Fibroblast of villous mesenchyme (primary cell): ENCODE measurements at regions not wholly inside any gene's neighbourhood (a gene's known extent, or its start where the extent isn't known, plus 50 kb on each side); places are given as distances from the start of the nearest gene placed in this dataset.

Experiments used
- DNase-seq: peaks from one replicate; pipeline ENCODE4 v3.0.0-alpha.2; 2010; ENCODE audit warnings: low read depth
- H3K4me3 ChIP-seq: 2 replicates; pipeline ENCODE4 v1.5.1; 2011; ENCODE audit warnings: low read depth, mild to moderate bottlenecking, low read length
- TF ChIP-seq, protein P1 (sequence below): IDR thresholded peaks from 2 replicates; pipeline ENCODE4 v1.5.1; 2012; ENCODE audit warnings: low read depth, mild to moderate bottlenecking, low read length; ENCODE audit not compliant: insufficient read depth

DNA sequence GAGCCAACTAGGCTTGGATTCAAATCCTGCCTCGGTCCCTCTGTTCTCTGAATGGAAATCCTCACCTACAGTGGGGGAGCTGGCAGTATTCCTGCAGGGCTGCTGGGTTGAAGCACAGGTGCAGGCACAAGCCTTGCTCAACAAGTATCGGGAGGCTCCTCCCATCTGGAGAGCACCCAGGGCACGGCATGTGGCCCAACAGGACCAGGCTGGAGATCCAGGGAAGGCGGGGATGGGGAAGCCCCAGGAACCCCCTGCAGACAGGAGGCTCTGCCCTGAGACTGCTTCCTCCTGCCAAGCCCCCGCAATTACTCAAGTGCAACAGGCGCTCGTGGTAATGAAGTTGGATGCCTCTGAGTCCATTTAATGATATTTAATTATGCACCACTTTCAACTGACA is 128.0 kb upstream of the VSTM2B start:
- no peak overlapping the region for H3K4me3 ChIP-seq
- TF ChIP-seq, protein P1, sequence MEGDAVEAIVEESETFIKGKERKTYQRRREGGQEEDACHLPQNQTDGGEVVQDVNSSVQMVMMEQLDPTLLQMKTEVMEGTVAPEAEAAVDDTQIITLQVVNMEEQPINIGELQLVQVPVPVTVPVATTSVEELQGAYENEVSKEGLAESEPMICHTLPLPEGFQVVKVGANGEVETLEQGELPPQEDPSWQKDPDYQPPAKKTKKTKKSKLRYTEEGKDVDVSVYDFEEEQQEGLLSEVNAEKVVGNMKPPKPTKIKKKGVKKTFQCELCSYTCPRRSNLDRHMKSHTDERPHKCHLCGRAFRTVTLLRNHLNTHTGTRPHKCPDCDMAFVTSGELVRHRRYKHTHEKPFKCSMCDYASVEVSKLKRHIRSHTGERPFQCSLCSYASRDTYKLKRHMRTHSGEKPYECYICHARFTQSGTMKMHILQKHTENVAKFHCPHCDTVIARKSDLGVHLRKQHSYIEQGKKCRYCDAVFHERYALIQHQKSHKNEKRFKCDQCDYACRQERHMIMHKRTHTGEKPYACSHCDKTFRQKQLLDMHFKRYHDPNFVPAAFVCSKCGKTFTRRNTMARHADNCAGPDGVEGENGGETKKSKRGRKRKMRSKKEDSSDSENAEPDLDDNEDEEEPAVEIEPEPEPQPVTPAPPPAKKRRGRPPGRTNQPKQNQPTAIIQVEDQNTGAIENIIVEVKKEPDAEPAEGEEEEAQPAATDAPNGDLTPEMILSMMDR, result no peak
- DNase-seq, result no peak

DNA sequence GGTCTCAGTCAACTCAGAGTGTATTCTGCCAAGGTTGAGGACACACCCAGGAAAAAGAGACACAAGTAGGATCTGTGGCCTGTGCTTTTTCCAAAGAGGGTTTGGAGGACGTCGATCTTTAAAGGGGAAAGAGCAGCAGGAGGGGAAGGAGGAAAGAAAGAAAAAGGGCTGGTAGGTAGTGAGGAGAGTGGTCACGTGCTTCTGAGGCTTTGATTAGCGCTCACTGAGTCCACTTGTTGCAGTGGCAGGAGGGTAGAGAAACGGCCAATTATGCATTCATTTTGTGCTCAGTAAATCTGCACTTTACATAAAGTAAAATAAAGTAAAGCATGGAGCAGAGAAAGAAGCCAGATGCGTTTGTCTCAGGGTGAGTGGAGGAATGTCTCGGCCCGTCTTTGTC is 126.0 kb upstream of the VSTM2B start:
- DNase-seq, result no peak
- TF ChIP-seq, protein P1, result no peak

DNA sequence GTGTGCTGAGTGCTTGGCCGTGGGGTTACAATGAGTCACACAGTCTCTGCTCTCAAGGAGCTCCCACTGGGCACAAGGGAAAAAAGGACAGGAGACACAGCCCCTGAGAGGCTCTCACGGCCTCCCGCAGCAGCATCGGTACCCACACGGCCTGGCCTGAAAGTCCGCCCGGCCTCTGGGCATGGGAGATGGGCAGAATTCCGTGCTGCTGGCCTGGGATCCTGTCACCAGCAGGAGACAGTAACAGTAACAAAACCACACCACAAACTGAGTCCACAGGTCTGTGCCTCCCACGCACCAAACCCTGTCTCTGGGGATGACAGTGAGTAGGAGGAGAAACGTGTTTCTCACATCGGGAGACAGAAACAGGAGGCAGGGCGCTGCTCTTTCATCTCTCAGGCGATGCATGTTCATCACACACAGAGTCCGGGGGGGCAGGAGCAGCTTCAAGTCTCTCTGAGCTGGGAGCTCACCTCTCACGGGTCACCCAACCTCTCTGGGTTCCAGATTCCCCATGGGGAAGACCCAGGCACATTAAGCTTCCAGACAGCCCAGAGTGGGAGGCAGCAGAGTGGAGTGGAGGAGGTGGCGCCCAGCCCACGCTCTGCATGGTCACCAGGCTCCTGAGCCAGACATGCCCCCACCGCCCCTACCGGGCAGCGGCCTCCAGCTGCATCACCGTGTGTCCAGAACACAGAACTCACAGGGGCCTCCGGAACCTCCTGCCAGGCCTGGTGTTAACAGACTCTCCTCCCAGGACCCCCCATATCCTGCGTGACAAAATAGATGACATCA is 124.7 kb upstream of the VSTM2B start:
- no peak overlapping the region for H3K4me3 ChIP-seq
- no peak for DNase-seq
- TF ChIP-seq, protein P1, result no peak

More for the DNA sequence above, 126.0 kb upstream of the VSTM2B start:
- no peak overlapping the region for H3K4me3 ChIP-seq

DNA sequence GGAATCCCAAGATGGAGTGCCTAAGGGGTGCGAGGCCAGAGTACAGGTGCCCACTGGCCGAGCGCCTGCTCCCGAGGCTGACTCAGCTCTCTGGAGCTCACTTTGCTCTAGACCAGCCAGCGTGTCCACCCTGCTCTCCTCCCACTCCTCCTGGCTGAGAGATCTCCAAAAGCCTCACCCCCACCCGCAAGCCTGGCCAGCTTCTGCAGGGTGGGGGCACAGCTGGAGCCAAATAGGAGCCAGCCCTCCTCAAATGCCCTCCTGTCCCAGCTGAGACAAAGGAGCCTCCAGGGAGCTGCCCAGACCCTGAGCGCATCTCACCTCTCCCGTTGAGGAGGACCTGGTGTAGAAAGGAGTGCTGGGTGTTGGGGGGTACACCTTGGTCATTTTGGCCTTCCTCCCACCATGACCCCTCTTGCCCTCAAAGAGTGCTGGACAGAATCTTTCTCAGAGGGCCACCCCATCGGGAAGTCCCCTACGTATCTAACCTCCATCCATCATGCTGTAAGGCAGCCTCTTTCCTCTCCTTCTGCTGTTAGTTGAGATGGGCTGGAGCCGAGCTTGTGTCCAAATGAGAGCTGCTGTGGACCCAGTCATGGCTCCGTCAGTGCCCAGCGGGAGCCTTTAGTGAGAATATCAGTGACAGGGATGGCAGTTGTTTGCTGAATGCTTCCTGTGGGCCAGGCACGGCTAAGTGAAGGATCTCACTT is 123.9 kb upstream of the VSTM2B start:
- DNase-seq, result no peak
- TF ChIP-seq, protein P1, result no peak
- no peak overlapping the region for H3K4me3 ChIP-seq

DNA sequence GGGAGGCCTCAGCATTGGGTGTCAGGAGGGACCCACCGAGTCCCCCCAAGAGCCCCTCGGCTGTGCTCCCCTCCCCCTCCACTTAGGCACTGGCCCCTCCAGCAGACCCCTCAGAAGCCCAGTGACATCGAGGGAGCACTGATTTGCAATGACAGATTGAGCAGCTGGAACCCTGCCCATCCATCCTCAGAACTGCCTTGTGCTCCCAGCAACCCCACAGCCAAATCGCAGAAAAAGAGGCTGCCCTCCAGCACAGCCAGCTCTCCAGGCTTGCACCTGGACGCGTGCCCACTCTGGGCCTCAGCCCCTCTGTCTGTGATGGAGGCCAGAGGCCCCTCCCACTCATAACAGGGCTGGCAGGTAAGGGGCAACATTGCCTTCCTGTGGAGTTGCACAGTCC is 123.2 kb upstream of the VSTM2B start:
- no peak overlapping the region for H3K4me3 ChIP-seq
- TF ChIP-seq, protein P1, result no peak
- DNase-seq, result no peak

DNA sequence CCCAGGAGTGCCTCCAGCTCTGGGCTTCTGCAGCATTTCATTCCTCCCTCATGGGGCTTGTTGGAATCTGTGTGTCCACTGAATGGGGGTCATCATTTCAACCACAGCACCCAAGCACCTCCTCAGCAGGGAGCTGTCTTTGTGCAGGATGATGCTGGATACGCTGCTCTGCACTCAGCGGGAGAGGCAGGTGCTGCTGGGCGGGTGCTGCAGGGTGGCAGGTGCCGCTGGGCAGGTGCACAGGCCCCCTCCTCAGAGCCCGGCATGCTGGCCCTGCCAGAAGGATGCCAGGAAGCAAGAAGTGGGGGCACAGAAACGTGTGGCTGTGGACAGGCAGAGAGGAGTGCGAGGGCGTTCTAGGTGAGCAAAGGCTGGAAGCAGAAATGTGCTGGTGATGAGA is 121.8 kb upstream of the VSTM2B start:
- H3K4me3 ChIP-seq, result no peak overlapping the region
- DNase-seq, result no peak
- TF ChIP-seq, protein P1, result no peak
